GM12891 (cell line): ENCODE measurements at regions not wholly inside any gene's neighbourhood (a gene's known extent, or its start where the extent isn't known, plus 50 kb on each side); places are given as distances from the start of the nearest gene placed in this dataset.

ENCODE experiments used
- DNase-seq: peaks from one replicate; pipeline ENCODE4 v3.0.0; 2011; ENCODE audit warnings: low spot score; ENCODE audit not compliant: insufficient read length
- FAIRE-seq: peaks from 2 replicates; lab custom pipeline; 2011; peaks lifted over from hg19 to GRCh38; lab: Jason Lieb, UNC
- PAX5 ChIP-seq: IDR thresholded peaks from 2 replicates; pipeline ENCODE4 v1.6.1; 2011; ENCODE audit warnings: low read length, moderate library complexity, mild to moderate bottlenecking; ENCODE audit not compliant: insufficient read depth, severe bottlenecking
- POLR2A ChIP-seq: IDR thresholded peaks from 2 replicates; pipeline ENCODE4 v1.6.1; 2011; ENCODE audit warnings: low read depth, low read length, control low read depth
- POLR2AphosphoS5 ChIP-seq: IDR thresholded peaks from 2 replicates; pipeline ENCODE4 v1.6.1; 2011; ENCODE audit warnings: low read depth, low read length, control low read depth
- POU2F2 ChIP-seq: IDR thresholded peaks from 2 replicates; pipeline ENCODE4 v1.6.1; 2011; ENCODE audit warnings: low read depth, mild to moderate bottlenecking, control low read depth, low read length, moderate library complexity
- SPI1 ChIP-seq: IDR thresholded peaks from 2 replicates; pipeline ENCODE4 v1.6.1; 2011; ENCODE audit warnings: low read depth, low read length, control low read depth
- TAF1 ChIP-seq: IDR thresholded peaks from 2 replicates; pipeline ENCODE4 v1.6.1; 2011; ENCODE audit warnings: low read depth, low read length, control low read depth

- DNase-seq (no peak), FAIRE-seq (no peak)
- TF ChIP-seq SPI1 (no peak), TAF1 (no peak), POU2F2 (no peak)
These were observed 143.1 kb upstream of the SLC45A1 start for GRCh38 chr1:8174807-8175206.

DNA sequence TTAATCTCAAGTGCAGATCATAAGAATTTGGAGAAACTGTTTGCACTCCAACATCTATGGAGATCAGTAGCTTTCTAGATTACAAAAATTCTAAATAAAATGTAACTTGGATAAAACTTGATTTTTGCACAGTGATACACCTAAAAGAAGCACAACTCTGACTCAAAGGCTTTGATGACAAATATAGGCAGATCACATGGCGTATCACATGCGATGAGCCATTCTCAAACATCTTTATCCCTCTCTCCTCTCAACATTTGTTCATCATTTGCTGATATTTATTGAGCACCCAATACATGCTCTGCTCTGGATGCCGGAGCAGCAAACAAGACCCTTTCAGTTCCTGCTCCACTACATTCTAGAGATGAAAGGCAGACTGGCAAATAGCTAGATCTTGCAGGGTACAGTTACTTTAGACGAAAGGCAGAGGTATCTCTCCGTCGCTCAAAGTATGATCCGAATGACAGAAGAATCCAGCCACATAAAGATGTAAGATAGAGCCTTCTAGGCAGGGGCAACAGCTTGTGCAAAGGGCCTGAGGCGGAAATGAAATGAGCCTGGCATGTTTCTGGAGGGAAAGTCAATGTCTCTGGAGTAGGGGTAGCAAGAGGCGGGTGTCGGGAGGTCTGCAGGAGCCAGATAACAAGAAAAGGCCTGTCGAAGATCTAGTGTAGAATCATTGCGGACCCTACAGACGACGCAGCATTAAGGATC, 145.8 kb upstream of the ERRFI1 start:
- no peak for TF ChIP-seq PAX5
- no peak for TF ChIP-seq POU2F2
- TF ChIP-seq POLR2AphosphoS5, result no peak
- no peak for TF ChIP-seq SPI1
- no peak for TF ChIP-seq TAF1
- no peak for TF ChIP-seq POLR2A
- FAIRE-seq (no peak), DNase-seq (no peak)

GRCh38 chr1:8170059-8170835, 144.1 kb upstream of the ERRFI1 start:
- no peak for DNase-seq
- FAIRE-seq, result no peak
- no peak for TF ChIP-seq PAX5

GRCh38 chr1:8169364-8170058, 143.4 kb upstream of the ERRFI1 start:
- FAIRE-seq (peak; percentile 69), DNase-seq (peak; percentile 38)
- TF ChIP-seq PAX5 (peak; percentile 60), POU2F2 (peak; percentile 44; the same call in 1 of the 2 replicates), TAF1 (no peak), SPI1 (peak; percentile 21; the same call in 1 of the 2 replicates), POLR2AphosphoS5 (no peak), POLR2A (no peak)

GRCh38 chr1:8167936-8168335, 141.8 kb upstream of the ERRFI1 start:
- DNase-seq (no peak), FAIRE-seq (no peak)
- TF ChIP-seq POU2F2 (no peak), TAF1 (no peak), POLR2AphosphoS5 (no peak)

- TF ChIP-seq SPI1 (no peak), TAF1 (no peak), POU2F2 (no peak), POLR2AphosphoS5 (no peak), POLR2A (no peak), PAX5 (no peak)
- DNase-seq (no peak), FAIRE-seq (peak; percentile 28)
These were observed 140.3 kb upstream of the ERRFI1 start for GRCh38 chr1:8166406-8166805.

DNA sequence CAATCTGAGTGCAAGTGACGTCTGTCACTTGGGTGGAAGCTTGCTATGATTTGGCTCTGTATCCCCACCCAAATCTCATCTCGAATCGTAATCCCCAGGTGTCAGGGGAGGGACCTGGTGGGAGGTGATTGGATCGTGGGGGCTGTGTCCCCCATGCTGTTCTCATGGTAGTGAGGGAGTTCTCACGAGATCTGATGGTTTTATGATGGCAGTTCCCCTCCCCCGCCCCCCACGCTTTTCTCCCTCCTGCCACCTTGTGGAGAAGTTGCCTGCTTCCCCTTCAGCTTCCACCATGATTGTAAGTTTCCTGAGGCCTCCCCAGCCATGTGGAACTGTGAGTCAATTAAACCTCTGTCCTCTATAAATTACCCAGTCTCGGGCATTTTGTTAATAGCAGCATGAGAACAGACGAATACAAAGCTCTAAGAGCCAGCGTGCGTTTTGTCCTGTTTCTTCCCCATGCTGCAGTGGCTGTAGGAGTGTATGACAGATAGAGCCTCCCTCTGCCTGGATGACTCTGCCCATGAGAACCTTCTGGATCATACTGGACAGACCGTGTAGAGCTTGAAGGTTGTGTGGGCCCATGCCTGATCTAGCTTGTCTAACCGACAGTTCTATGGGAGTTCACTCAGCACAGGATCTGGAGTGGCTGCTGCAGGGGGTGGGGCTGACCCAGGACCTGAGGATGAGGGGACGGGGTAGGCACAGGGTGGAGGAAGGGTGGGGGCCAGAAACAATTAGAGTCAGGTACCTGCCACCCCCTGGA, 139.7 kb upstream of the ERRFI1 start:
- DNase-seq (no peak), FAIRE-seq (peak; percentile 33)
- TF ChIP-seq POLR2AphosphoS5 (no peak), TAF1 (no peak), SPI1 (no peak), PAX5 (no peak), POU2F2 (no peak), POLR2A (no peak)

- TF ChIP-seq POLR2AphosphoS5 (no peak), TAF1 (no peak), POLR2A (no peak), PAX5 (no peak), SPI1 (no peak), POU2F2 (no peak)
- DNase-seq, result no peak
- no peak for FAIRE-seq
These were observed 138.6 kb upstream of the ERRFI1 start for GRCh38 chr1:8164670-8165069.

DNA sequence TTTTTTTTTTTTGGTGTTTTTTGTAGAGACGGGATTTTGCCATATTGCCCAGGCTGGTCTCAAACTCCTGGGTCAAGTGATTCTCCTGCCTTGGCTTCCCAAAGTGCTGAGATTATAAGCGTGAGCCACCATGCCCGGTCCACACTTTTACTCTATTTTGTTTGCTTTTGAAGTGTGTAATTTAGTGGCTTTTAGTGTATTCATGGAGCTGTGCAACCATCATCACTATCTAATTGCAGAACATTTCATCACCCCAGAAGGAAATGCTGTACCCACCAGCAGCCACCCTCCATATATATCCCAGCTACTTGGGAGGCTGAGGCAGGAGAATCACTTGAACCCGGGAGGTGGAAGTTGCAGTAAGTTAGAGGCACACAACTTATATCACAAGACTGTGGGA, 136.9 kb upstream of the ERRFI1 start:
- no peak for DNase-seq
- no peak for FAIRE-seq
- TF ChIP-seq SPI1 (no peak), PAX5 (no peak), POU2F2 (no peak), POLR2A (no peak), POLR2AphosphoS5 (no peak), TAF1 (no peak)
